ENCODE measurements at regions not wholly inside any gene's neighbourhood (a gene's known extent, or its start where the extent isn't known, plus 50 kb on each side); places are given as distances from the start of the nearest gene placed in this dataset.
"Not testable (repeated sequence)": the region's sequence is repeated elsewhere in the genome, so short reads cannot be mapped to it uniquely, and the experiment has no call there.

DNA sequence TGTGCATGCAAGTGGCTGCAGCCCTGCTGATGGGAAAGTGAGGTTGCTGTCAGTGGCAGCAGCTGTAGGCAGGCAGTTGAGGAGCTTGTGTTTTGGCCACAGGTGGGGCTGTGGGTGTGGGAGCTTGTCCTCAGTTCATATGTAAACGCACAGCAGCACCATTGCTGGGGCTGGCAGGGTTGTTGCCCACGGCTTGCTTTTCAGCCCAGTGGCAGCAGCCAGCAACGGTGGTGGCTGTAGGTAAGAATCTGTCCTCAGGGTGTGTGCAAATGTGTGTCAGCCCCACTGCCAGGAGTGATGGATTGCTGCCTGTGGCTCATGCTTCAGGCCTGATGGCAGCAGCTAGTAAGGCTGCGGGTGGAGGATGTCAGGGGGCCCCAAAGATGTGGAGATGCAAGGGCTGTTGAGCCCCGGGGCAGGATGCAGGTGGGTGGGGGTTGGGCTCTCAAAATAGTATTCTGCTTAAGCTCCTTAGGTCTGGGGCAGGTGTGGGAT lies 141.3 kb upstream of the THUMPD2 start:
- H3K4me1 ChIP-seq = peaks cover 0 to 6% (median 0%) of the 10 kb centered on the region in 9 donors
- intact Hi-C loops (cut with DNase I) = loop anchor here in 2 of 10 donors (2.0 to 10.0 kb wide), 2 partner anchors 632 to 844 kb away; no protein-coding TSS in a partner anchor
- no peaks in the 10 kb centered on the region for H3K36me3 ChIP-seq
- H3K9me3 ChIP-seq = no peaks in the 10 kb centered on the region
- WGBS, 2 donors = 71 to 72% methylated on average over 5 of the region's 5 CpGs
- H3K4me3 ChIP-seq = no peak overlapping the region
- TF ChIP-seq CTCF (IDR thresholded peaks at IDR 0.05) = no peak
- H3K27ac ChIP-seq = no peak overlapping the region
- no peaks in the 10 kb centered on the region for H3K27me3 ChIP-seq
- no peak for DNase-seq
- peak in 1 of 8 donors; percentile 26 for ATAC-seq

DNA sequence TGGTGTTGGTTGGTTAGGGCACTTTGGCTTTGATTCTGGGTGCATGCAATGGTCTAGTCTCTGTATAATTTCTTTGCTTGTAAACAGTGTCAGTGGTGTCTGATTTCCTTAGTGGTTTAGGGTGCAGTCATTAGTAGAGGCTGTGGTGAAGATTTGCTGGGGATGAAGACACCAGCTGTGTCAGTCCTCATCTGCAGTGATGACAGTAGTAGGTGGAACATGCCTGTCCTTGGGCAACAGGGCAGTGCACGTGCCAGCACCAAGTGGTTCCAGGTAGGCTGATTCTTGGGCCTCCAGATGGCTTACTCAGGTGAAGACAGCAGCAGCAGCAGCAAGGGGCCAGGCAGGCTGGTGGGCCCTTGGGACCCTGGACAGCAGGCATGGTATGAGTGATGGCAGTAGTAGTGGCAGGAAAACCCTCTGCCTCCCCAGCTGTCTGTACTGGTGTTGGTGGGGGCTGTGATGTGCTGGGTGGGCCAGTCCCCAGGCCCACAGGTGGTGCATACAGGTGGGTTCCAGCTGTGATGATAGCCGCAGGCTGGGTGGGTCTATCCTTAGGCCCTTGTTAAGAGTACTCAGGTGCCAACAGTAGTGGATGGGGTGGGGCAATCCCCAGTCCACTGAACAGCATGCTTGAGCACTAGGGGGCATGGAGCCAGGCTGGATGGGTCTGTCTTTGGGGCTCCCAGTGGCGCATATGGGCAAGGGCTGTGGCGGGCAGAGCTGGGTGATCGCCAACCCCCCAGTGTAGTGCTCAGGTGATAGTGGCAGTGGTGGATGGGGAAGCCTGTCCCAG lies 140.7 kb upstream of the THUMPD2 start:
- no peak overlapping the region for H3K4me3 ChIP-seq
- no peak for TF ChIP-seq CTCF (IDR thresholded peaks at IDR 0.05)
- H3K27ac ChIP-seq = no peak overlapping the region
- peak in 1 of 8 donors; percentile 50 for ATAC-seq
- no peaks in the 10 kb centered on the region for H3K36me3 ChIP-seq
- peaks cover 0 to 6% (median 0%) of the 10 kb centered on the region in 9 donors for H3K4me1 ChIP-seq
- 93 to 94% methylated on average over 5 of the region's 5 CpGs for WGBS, 2 donors
- no peak for DNase-seq
- H3K9me3 ChIP-seq = no peaks in the 10 kb centered on the region
- intact Hi-C loops (cut with DNase I) = loop anchor here in 8 of 10 donors (2.0 to 10.0 kb wide), 9 partner anchors 325 to 1865 kb away; no protein-coding TSS in a partner anchor
- H3K27me3 ChIP-seq = no peaks in the 10 kb centered on the region

GRCh38 chr2:39918886-39919285 lies 139.8 kb upstream of the THUMPD2 start:
- Histone ChIP-seq H3K9me3 (no peaks in the 10 kb centered on the region), H3K4me1 (peaks cover 0 to 9% (median 2%) of the 10 kb centered on the region in 9 donors), H3K4me3 (no peak overlapping the region), H3K27ac (no peak overlapping the region), H3K36me3 (no peaks in the 10 kb centered on the region), H3K27me3 (no peaks in the 10 kb centered on the region)
- ATAC-seq (no peak), DNase-seq (no peak)
- TF ChIP-seq CTCF (IDR thresholded peaks at IDR 0.05) = no peak
- intact Hi-C loops (cut with DNase I) = loop anchor here in 8 of 10 donors (5.0 to 10.0 kb wide), 8 partner anchors 326 to 1866 kb away; no protein-coding TSS in a partner anchor

GRCh38 chr2:39917371-39917770 lies 138.3 kb upstream of the THUMPD2 start:
- intact Hi-C loops (cut with DNase I) = loop anchor here in 8 of 10 donors (5.0 to 10.0 kb wide), 8 partner anchors 327 to 1867 kb away; no protein-coding TSS in a partner anchor
- not testable (repeated sequence) for ATAC-seq, H3K4me1 ChIP-seq, H3K9me3 ChIP-seq, H3K4me3 ChIP-seq, DNase-seq, H3K27ac ChIP-seq, H3K27me3 ChIP-seq, H3K36me3 ChIP-seq
- 93 to 100% methylated on average over 1 of the region's 1 CpG for WGBS, 2 donors
